Spleen (tissue), 7 donors: ENCODE measurements at regions not wholly inside any gene's neighbourhood (a gene's known extent, or its start where the extent isn't known, plus 50 kb on each side); places are given as distances from the start of the nearest gene placed in this dataset.

Experiments used
- POLR2A ChIP-seq, 3 donors: fragments of 450-650 bp; IDR thresholded peaks; one replicate each; pipeline ENCODE4 v1.5.1; 2017; ENCODE audit warnings: antibody characterized with exemption in 3 of 3, mild to moderate bottlenecking in 1 of 3
- POLR2AphosphoS5 ChIP-seq, 3 donors: sonication (generic); formaldehyde crosslinking; IDR thresholded peaks; one replicate each; pipeline ENCODE4 v1.5.1; 2017; ENCODE audit warnings: antibody characterized with exemption in 3 of 3
- TF ChIP-seq, protein P1 (sequence below), 11 experiments: fragments of 200-600 bp in 7 of 11; fragments of 450-650 bp in 4 of 11; sonication (generic) in 4 of 11; IDR thresholded peaks in 8 of 11; conservative IDR thresholded peaks in 3 of 11; 1 replicate in 7 of 11; 2 replicates in 4 of 11; pipeline versions ENCODE4 v1.4.0 to v1.8.0; 2016 to 2021; ENCODE audit warnings: antibody characterized with exemption in 11 of 11, inconsistent platforms in 4 of 11, mild to moderate bottlenecking in 1 of 11
- donor health status: DM: no; HTN: no; CAD: no; lungs with moderate emphysema.
- donor health status: DM: no; HTN: no; CAD: no.
- donor health status: DM: no; HTN: no; CAD: no.

DNA sequence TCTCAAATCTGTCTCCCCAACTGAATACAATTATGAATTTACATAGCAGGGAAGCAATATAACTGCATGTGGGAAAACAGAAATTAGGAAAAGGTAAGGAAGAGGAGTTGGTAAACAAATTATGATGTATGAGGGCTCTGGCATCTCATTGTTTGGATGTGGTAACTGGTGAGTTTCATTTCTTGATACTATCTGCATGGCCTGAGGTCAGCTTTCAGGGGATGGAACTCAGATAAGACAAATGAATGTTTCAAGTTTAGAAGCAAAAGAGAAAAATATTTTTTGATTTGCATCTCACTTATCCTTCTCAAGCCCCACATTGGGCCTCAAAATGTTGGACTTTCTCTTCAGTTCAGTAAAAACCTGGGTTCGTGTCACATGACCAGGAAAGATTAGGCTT lies 302.2 kb upstream of the GJE1 start:
- TF ChIP-seq, protein P1, sequence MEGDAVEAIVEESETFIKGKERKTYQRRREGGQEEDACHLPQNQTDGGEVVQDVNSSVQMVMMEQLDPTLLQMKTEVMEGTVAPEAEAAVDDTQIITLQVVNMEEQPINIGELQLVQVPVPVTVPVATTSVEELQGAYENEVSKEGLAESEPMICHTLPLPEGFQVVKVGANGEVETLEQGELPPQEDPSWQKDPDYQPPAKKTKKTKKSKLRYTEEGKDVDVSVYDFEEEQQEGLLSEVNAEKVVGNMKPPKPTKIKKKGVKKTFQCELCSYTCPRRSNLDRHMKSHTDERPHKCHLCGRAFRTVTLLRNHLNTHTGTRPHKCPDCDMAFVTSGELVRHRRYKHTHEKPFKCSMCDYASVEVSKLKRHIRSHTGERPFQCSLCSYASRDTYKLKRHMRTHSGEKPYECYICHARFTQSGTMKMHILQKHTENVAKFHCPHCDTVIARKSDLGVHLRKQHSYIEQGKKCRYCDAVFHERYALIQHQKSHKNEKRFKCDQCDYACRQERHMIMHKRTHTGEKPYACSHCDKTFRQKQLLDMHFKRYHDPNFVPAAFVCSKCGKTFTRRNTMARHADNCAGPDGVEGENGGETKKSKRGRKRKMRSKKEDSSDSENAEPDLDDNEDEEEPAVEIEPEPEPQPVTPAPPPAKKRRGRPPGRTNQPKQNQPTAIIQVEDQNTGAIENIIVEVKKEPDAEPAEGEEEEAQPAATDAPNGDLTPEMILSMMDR (IDR thresholded peaks at IDR 0.05 in 8 of 11, conservative IDR thresholded peaks at IDR 0.05 in 3 of 11): no peak
- no peak for TF ChIP-seq POLR2A (IDR thresholded peaks at IDR 0.05)
- no peak for TF ChIP-seq POLR2AphosphoS5 (IDR thresholded peaks at IDR 0.05)
